HFF-Myc (cell line): ENCODE measurements at regions not wholly inside any gene's neighbourhood (a gene's known extent, or its start where the extent isn't known, plus 50 kb on each side); places are given as distances from the start of the nearest gene placed in this dataset.

Source experiments
- DNase-seq: peaks from one replicate; pipeline ENCODE4 v3.0.0-alpha.2; 2011; ENCODE audit warnings: low read depth; ENCODE audit errors: extremely low read depth
- H3K4me3 ChIP-seq: replicated peaks from 2 replicates; pipeline ENCODE4 v1.5.1; 2011; ENCODE audit warnings: low read depth, mild to moderate bottlenecking, control low read depth, low read length
- TF ChIP-seq, protein P1 (sequence below): IDR thresholded peaks from 2 replicates; pipeline ENCODE4 v1.5.1; 2012; ENCODE audit warnings: mild to moderate bottlenecking, low read depth, low read length, control low read depth; ENCODE audit errors: missing control alignments

- no peak overlapping the region for H3K4me3 ChIP-seq
- no peak for DNase-seq
- TF ChIP-seq, protein P1, sequence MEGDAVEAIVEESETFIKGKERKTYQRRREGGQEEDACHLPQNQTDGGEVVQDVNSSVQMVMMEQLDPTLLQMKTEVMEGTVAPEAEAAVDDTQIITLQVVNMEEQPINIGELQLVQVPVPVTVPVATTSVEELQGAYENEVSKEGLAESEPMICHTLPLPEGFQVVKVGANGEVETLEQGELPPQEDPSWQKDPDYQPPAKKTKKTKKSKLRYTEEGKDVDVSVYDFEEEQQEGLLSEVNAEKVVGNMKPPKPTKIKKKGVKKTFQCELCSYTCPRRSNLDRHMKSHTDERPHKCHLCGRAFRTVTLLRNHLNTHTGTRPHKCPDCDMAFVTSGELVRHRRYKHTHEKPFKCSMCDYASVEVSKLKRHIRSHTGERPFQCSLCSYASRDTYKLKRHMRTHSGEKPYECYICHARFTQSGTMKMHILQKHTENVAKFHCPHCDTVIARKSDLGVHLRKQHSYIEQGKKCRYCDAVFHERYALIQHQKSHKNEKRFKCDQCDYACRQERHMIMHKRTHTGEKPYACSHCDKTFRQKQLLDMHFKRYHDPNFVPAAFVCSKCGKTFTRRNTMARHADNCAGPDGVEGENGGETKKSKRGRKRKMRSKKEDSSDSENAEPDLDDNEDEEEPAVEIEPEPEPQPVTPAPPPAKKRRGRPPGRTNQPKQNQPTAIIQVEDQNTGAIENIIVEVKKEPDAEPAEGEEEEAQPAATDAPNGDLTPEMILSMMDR, result no peak
Measured at GRCh38 chr13:62444805-62445204, 1029.2 kb upstream of the PCDH20 start.

GRCh38 chr13:62434081-62434480, 1018.4 kb upstream of the PCDH20 start:
- DNase-seq, result no peak
- TF ChIP-seq, protein P1, result no peak
- H3K4me3 ChIP-seq, result no peak overlapping the region

GRCh38 chr13:62433660-62434059, 1018.0 kb upstream of the PCDH20 start:
- DNase-seq, result no peak
- TF ChIP-seq, protein P1, result no peak
- H3K4me3 ChIP-seq, result no peak overlapping the region

GRCh38 chr13:62432906-62433305, 1017.3 kb upstream of the PCDH20 start:
- TF ChIP-seq, protein P1, result no peak
- H3K4me3 ChIP-seq, result no peak overlapping the region
- DNase-seq, result no peak

- DNase-seq, result no peak
- H3K4me3 ChIP-seq, result no peak overlapping the region
- TF ChIP-seq, protein P1, result no peak
Measured at GRCh38 chr13:62432295-62432694, 1016.6 kb upstream of the PCDH20 start.

DNA sequence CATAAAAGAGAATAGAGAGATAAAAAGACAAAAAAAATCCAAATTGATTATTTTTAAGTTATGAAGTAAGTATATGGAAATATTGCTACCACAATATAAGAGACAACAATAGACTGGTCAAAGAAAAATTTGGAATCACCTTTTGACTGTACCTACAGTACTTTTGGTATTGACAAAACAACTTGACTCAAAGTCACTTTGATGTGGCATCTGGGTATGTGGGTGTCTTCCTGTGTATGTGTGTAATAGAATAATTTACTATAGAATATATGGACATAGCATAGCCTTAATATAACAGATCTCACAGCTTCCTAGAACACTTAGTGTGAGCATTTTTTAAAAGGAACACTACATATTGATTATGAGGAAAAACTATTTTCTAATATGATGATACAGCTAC, 1016.2 kb upstream of the PCDH20 start:
- TF ChIP-seq, protein P1, result no peak
- DNase-seq, result no peak
- H3K4me3 ChIP-seq, result no peak overlapping the region

DNA sequence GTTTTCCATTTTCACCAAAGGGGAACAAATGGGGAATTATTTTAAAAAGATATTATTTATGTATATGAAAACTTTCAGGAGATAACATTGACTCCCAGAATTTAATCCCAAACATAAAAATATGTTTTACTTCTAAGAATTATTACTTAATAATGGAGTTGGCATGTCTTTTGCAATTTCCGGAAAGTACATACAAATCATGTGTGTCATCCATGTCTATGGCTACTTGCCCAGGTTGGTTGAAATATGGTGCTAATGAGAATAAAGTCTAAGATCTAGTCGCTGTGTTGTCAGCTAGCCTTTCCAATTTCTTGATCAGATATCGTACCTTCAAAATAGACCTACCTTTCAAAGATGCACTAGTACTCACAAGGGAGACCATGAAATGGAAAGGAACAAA, 1003.2 kb upstream of the PCDH20 start:
- DNase-seq, result no peak
- TF ChIP-seq, protein P1, result no peak
- no peak overlapping the region for H3K4me3 ChIP-seq
